Progenitor cell of endocrine pancreas (in vitro differentiated cells): ENCODE measurements at regions not wholly inside any gene's neighbourhood (a gene's known extent, or its start where the extent isn't known, plus 50 kb on each side); places are given as distances from the start of the nearest gene placed in this dataset.
A peak's percentile ranks its signal among the peaks of the same experiment; 100 is the strongest.

Experiments used
- DNase-seq: peaks from one replicate; pipeline ENCODE4 v3.0.0; 2021; ENCODE audit warnings: low spot score; ENCODE audit not compliant: unreplicated experiment
- H3K27ac Mint-ChIP-seq: 2 replicates; pipeline ENCODE4 v1.8.0; 2021; ENCODE audit warnings: mild to moderate bottlenecking, moderate library complexity, mixed read lengths
- H3K27me3 Mint-ChIP-seq: 2 replicates; pipeline ENCODE4 v1.8.0; 2021; ENCODE audit warnings: mixed read lengths
- H3K36me3 Mint-ChIP-seq: 2 replicates; pipeline ENCODE4 v1.8.0; 2022; ENCODE audit warnings: mixed read lengths; ENCODE audit not compliant: insufficient read depth
- H3K4me1 Mint-ChIP-seq: 2 replicates; pipeline ENCODE4 v1.8.0; 2021; ENCODE audit warnings: low read depth, mixed read lengths
- H3K4me3 Mint-ChIP-seq: 2 replicates; pipeline ENCODE4 v1.8.0; 2021; ENCODE audit warnings: low read depth, mild to moderate bottlenecking, moderate library complexity, mixed read lengths
- H3K9me3 Mint-ChIP-seq: 2 replicates; pipeline ENCODE4 v1.8.0; 2021; ENCODE audit warnings: low read depth, mixed read lengths
- TF ChIP-seq, protein P1 (sequence below): fragments of 200-600 bp; sonication (generic); IDR thresholded peaks from one replicate; pipeline ENCODE4 v1.5.0; 2021; ENCODE audit warnings: antibody characterized with exemption, mild to moderate bottlenecking; ENCODE audit not compliant: unreplicated experiment

GRCh38 chr5:33369485-33370465, 71.0 kb upstream of the TARS1 start:
- Mint-ChIP-seq H3K4me1 (peaks cover 11% of the 10 kb centered on the region), H3K36me3 (no peaks in the 10 kb centered on the region), H3K9me3 (no peaks in the 10 kb centered on the region), H3K4me3 (no peak overlapping the region), H3K27me3 (no peaks in the 10 kb centered on the region), H3K27ac (peak overlapping the region; percentile 9)
- no peak for DNase-seq
- TF ChIP-seq, protein P1, sequence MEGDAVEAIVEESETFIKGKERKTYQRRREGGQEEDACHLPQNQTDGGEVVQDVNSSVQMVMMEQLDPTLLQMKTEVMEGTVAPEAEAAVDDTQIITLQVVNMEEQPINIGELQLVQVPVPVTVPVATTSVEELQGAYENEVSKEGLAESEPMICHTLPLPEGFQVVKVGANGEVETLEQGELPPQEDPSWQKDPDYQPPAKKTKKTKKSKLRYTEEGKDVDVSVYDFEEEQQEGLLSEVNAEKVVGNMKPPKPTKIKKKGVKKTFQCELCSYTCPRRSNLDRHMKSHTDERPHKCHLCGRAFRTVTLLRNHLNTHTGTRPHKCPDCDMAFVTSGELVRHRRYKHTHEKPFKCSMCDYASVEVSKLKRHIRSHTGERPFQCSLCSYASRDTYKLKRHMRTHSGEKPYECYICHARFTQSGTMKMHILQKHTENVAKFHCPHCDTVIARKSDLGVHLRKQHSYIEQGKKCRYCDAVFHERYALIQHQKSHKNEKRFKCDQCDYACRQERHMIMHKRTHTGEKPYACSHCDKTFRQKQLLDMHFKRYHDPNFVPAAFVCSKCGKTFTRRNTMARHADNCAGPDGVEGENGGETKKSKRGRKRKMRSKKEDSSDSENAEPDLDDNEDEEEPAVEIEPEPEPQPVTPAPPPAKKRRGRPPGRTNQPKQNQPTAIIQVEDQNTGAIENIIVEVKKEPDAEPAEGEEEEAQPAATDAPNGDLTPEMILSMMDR = no peak

DNA sequence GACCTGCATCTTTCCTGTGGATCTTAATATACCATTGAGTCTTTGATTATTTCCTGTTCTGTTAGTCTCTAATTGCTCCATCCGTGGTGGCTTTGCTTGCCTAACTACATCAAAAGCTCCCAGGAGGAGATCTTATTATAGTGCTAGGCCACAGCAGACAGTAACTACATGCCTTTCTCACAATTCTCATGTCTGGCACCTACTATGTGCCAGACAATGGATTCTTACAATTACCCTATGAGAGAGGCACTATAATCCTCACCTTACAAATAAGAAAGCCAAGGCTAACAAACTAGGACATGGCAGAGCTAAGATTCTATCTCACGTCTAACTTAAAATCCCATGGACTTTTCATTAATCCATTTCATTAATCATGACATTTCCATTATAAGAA, 70.3 kb upstream of the TARS1 start:
- no peak for DNase-seq
- peaks cover 11% of the 10 kb centered on the region for H3K4me1 Mint-ChIP-seq
- no peak overlapping the region for H3K27ac Mint-ChIP-seq
- H3K27me3 Mint-ChIP-seq = no peaks in the 10 kb centered on the region
- H3K4me3 Mint-ChIP-seq = no peak overlapping the region
- no peaks in the 10 kb centered on the region for H3K36me3 Mint-ChIP-seq
- no peaks in the 10 kb centered on the region for H3K9me3 Mint-ChIP-seq
- TF ChIP-seq, protein P1 = no peak

DNA sequence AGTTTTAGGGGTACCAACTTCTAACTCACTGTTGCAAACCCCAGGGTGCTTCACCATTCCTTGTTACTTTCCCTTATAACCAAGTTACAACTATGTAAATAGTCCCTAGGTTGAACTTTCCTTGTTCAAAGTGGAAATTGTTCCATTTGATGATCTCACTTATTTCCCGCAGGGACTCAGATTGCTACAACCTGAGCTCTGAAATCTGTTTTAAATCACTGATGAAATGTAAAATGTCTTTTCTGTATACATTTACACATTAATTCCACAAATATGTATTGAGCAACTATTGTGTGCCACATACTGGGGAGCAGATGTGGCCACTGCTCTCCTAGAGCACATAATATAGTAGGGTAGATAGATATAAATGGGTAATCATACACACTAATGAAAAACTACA, 69.1 kb upstream of the TARS1 start:
- Mint-ChIP-seq H3K9me3 (no peaks in the 10 kb centered on the region), H3K4me1 (peaks cover 11% of the 10 kb centered on the region), H3K27ac (no peak overlapping the region), H3K4me3 (no peak overlapping the region), H3K36me3 (no peaks in the 10 kb centered on the region), H3K27me3 (no peaks in the 10 kb centered on the region)
- TF ChIP-seq, protein P1 = no peak
- DNase-seq = no peak

DNA sequence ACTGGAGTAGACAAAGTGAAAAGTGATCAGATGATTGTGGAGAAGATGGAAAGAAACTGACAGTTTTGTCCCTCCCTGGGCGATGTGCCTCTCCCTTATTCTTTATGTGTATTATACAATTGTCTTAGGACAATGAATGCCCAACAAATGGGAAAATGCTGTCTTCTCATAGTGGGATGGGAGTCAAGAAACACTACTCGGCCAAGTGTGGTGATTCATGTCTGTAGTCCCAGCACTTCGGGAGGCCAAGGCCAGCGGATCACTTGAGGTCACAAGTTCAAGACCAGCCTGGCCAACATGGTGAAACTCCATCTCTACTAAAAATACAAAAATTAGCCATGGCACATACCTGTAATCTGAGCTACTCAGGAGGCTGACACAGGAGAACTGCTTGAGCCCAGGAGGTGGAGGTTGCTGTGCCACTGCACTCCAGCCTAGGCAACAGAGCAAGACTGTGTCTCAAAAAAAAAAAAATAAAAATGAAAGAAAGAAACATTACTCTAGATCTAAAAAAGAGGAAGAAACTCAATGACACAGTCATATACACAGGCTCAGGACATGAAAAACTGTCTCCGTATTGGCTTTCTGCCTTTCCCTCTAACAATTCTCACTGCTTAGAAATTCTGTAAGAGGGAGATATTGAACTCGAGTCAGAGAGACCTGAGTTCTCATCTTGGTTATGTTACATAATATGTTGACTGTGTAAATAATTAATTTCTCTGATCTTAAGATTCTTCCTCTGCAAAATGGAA, 67.9 kb upstream of the TARS1 start:
- H3K27ac Mint-ChIP-seq = no peak overlapping the region
- DNase-seq = no peak
- no peak overlapping the region for H3K4me3 Mint-ChIP-seq
- no peaks in the 10 kb centered on the region for H3K27me3 Mint-ChIP-seq
- H3K9me3 Mint-ChIP-seq = no peaks in the 10 kb centered on the region
- TF ChIP-seq, protein P1 = no peak
- H3K36me3 Mint-ChIP-seq = no peaks in the 10 kb centered on the region
- H3K4me1 Mint-ChIP-seq = peaks cover 11% of the 10 kb centered on the region

- TF ChIP-seq, protein P1 = no peak
- DNase-seq = no peak
- Mint-ChIP-seq H3K27ac (no peak overlapping the region), H3K9me3 (no peaks in the 10 kb centered on the region), H3K27me3 (no peaks in the 10 kb centered on the region), H3K4me1 (peaks cover 4% of the 10 kb centered on the region), H3K4me3 (no peak overlapping the region), H3K36me3 (no peaks in the 10 kb centered on the region)
Measured at GRCh38 chr5:33375900-33376299, 64.9 kb upstream of the TARS1 start.
